Astrocyte of the spinal cord (primary cell): ENCODE measurements at regions not wholly inside any gene's neighbourhood (a gene's known extent, or its start where the extent isn't known, plus 50 kb on each side); places are given as distances from the start of the nearest gene placed in this dataset.

Experiments used
- DNase-seq: peaks from one replicate; pipeline ENCODE4 v3.0.0; 2011; ENCODE audit warnings: low read depth, low spot score
- H3K4me3 ChIP-seq: 2 replicates; pipeline ENCODE4 v1.5.1; 2011; ENCODE audit warnings: low read depth, mild to moderate bottlenecking, low read length, moderate library complexity
- CTCF ChIP-seq: IDR thresholded peaks from 2 replicates; pipeline ENCODE4 v1.5.1; 2012; ENCODE audit warnings: low read depth, mild to moderate bottlenecking, low read length, inconsistent platforms
- in situ Hi-C: cut with HindIII; loops from 2 replicates; pipeline ENCODE4 v1.10.0; 2017; ENCODE audit warnings: low sequenced_read_pairs

- in situ Hi-C loops: no loop called here
- H3K4me3 ChIP-seq: no peak overlapping the region
- DNase-seq: no peak
- TF ChIP-seq CTCF: no peak
Measured at GRCh38 chr16:86806181-86806837, 228.0 kb downstream of the FOXL1 start.

- in situ Hi-C loops: no loop called here
- no peak for TF ChIP-seq CTCF
- no peak for DNase-seq
- no peak overlapping the region for H3K4me3 ChIP-seq
Measured at GRCh38 chr16:86806838-86807351, 228.5 kb downstream of the FOXL1 start.

- no peak overlapping the region for H3K4me3 ChIP-seq
- in situ Hi-C loops: no loop called here
- no peak for TF ChIP-seq CTCF
- DNase-seq: no peak
Measured at GRCh38 chr16:86808863-86809444, 230.6 kb downstream of the FOXL1 start.

GRCh38 chr16:86809458-86809955 is 231.2 kb downstream of the FOXL1 start:
- DNase-seq: peak; percentile 94
- in situ Hi-C loops: no loop called here
- no peak overlapping the region for H3K4me3 ChIP-seq
- TF ChIP-seq CTCF: peak; percentile 14

GRCh38 chr16:86810062-86810461 is 231.7 kb downstream of the FOXL1 start:
- no peak overlapping the region for H3K4me3 ChIP-seq
- in situ Hi-C loops: no loop called here
- no peak for TF ChIP-seq CTCF
- no peak for DNase-seq

GRCh38 chr16:86812363-86812970 is 234.1 kb downstream of the FOXL1 start:
- no peak for DNase-seq
- in situ Hi-C loops: no loop called here
- TF ChIP-seq CTCF: no peak
- H3K4me3 ChIP-seq: no peak overlapping the region
